ENCODE measurements at regions not wholly inside any gene's neighbourhood (a gene's known extent, or its start where the extent isn't known, plus 50 kb on each side); places are given as distances from the start of the nearest gene placed in this dataset.

GRCh38 chr20:11867291-11867919 lies 50.3 kb upstream of the BTBD3 start:
- no peak for DNase-seq
